Pancreas (tissue), 10 donors: ENCODE measurements at regions not wholly inside any gene's neighbourhood (a gene's known extent, or its start where the extent isn't known, plus 50 kb on each side); places are given as distances from the start of the nearest gene placed in this dataset.

Experiments used
- ATAC-seq, 4 donors: fragments of 200-7000 bp; cut with Tn5 transposase; one replicate each; pipeline versions ENCODE4 v1.8.0 to v1.9.1; 2020; ENCODE audit warnings: mild to moderate bottlenecking in 4 of 4, moderate library complexity in 4 of 4
- DNase-seq, 6 donors: peaks; one replicate each; pipeline ENCODE4 v3.0.0-alpha.2; 2020
- FAIRE-seq: peaks from 2 replicates; lab custom pipeline; 2012; peaks lifted over from hg19 to GRCh38; lab: Jason Lieb, UNC
- H3K27ac ChIP-seq, 4 donors: fragments of 200-600 bp; sonication (generic); 1 replicate in 3 of 4; 2 replicates in 1 of 4; pipeline versions ENCODE4 v1.5.0 to v1.8.0; 2020
- H3K27me3 ChIP-seq, 4 donors: fragments of 200-600 bp; one replicate each; pipeline ENCODE4 v1.8.0; 2021
- H3K36me3 ChIP-seq, 3 donors: fragments of 200-600 bp; sonication (generic) in 1 of 3; one replicate each; pipeline versions ENCODE4 v1.5.0 to v1.8.0; 2020 to 2021
- H3K4me1 ChIP-seq, 3 donors: fragments of 200-600 bp; one replicate each; pipeline ENCODE4 v1.8.0; 2021
- H3K4me3 ChIP-seq, 4 donors: fragments of 200-600 bp; sonication (generic) in 2 of 4; one replicate each; pipeline versions ENCODE4 v1.5.0 to v1.8.0; 2020 to 2021
- H3K9me3 ChIP-seq, 4 donors: fragments of 200-600 bp; one replicate each; pipeline ENCODE4 v1.8.0; 2021
- CTCF ChIP-seq, 4 donors: fragments of 200-600 bp; sonication (generic) in 3 of 4; IDR thresholded peaks; one replicate each; pipeline versions ENCODE4 v1.5.0 to v1.8.0; 2021; ENCODE audit warnings: antibody characterized with exemption in 4 of 4
- WGBS, 2 donors: extraction: QIAGEN DNeasy Blood & Tissue Kit; methylation state at CpG; one replicate each; pipeline ENCODE4 v1.1.7; 2013; 5-methylcytosine and 5-hydroxymethylcytosine counted together
- intact Hi-C, 3 donors: fragments of 100-400 bp; cut with DNase I; formaldehyde crosslinking; loops; one replicate each; pipeline versions ENCODE4 v1.11.1 to v1.14.2; 2022
- donor health status: healthy with polysubstance abuse.
- donor health status: DM: no; HTN: no; CAD: no; lungs with moderate emphysema.
- donor health status: DM: no; HTN: no; CAD: no.
- donor health status: control.
- donor health status: control.
- donor health status: Bipolar disorder and iron deficiency.
- donor health status: DM: yes; HTN: yes; CAD: no.
- donor health status: DM: no; HTN: no; CAD: no.
- donor health status: DM: no; HTN: no; CAD: no.
- donor health status: DM: yes; HTN: yes; CAD: no.

DNA sequence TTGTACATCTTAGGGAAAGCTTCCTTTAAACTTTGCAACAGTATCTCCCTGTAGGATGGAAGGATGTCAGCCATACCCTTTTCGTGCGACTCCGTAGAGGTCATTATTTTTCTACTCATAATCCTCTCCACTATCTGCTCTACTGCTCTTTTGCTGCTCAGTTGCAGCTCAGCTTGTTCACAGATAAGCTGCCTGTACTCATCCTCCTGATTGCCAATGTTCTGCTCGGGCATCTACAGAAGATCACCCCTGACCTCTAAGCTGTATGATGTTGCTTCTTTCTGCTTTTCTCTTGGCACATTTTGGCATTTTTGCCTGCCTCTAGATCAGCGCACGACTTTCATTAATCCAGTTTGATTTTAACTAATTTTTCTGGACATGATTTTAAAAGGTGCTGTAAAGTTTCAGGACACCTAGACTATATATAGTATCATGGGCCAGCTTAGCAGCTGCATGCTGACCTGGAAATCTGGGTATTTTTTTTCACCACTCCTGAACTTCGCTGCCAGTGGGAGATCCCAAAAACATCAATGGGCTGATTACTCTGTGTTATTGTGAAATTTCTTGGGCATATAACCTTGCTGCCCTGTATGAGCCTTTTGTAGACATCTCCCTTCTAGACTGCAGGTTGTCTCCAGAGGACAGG lies 131.2 kb upstream of the ZNF608 start:
- intact Hi-C loops = no loop called here
- no peak for TF ChIP-seq CTCF (IDR thresholded peaks at IDR 0.05)
- no peaks in the 10 kb centered on the region for H3K9me3 ChIP-seq
- H3K27ac ChIP-seq = no peak overlapping the region
- FAIRE-seq (no peak), ATAC-seq (no peak), DNase-seq (no peak)
- 96% methylated on average over 7 of the region's 7 CpGs for WGBS, 2 donors
- no peak overlapping the region for H3K4me3 ChIP-seq
- peaks cover 0 to 14% (median 5%) of the 10 kb centered on the region in 3 donors for H3K4me1 ChIP-seq
- H3K36me3 ChIP-seq = no peaks in the 10 kb centered on the region
- no peaks in the 10 kb centered on the region for H3K27me3 ChIP-seq

GRCh38 chr5:124878583-124879342 lies 132.3 kb upstream of the ZNF608 start:
- 78 to 82% methylated on average over 5 of the region's 5 CpGs for WGBS, 2 donors

GRCh38 chr5:124880903-124881697 lies 134.7 kb upstream of the ZNF608 start:
- H3K9me3 ChIP-seq = no peaks in the 10 kb centered on the region
- no peak overlapping the region for H3K4me3 ChIP-seq
- peaks cover 8 to 27% (median 12%) of the 10 kb centered on the region in 3 donors for H3K4me1 ChIP-seq
- no peak overlapping the region for H3K27ac ChIP-seq
- no peaks in the 10 kb centered on the region for H3K27me3 ChIP-seq
- FAIRE-seq (no peak), ATAC-seq (peak in 2 of 4 donors; percentile 9 to 35), DNase-seq (no peak)
- intact Hi-C loops = loop anchor here in 1 of 3 donors (10.0 kb wide), 1 partner anchor 136 kb away; the partner anchor contains the start of gene ZNF608
- TF ChIP-seq CTCF (IDR thresholded peaks at IDR 0.05) = no peak
- no peaks in the 10 kb centered on the region for H3K36me3 ChIP-seq
- 92 to 94% methylated on average over 10 of the region's 10 CpGs for WGBS, 2 donors

More at GRCh38 chr5:124878583-124879342, 132.3 kb upstream of the ZNF608 start:
- ATAC-seq = peak; percentile 72 to 95 (median 89)
- Histone ChIP-seq H3K4me1 (peaks cover 3 to 15% (median 8%) of the 10 kb centered on the region in 3 donors), H3K9me3 (no peaks in the 10 kb centered on the region), H3K27ac (no peak overlapping the region), H3K36me3 (no peaks in the 10 kb centered on the region), H3K4me3 (no peak overlapping the region), H3K27me3 (no peaks in the 10 kb centered on the region)
- intact Hi-C loops = no loop called here
- no peak for FAIRE-seq
- TF ChIP-seq CTCF (IDR thresholded peaks at IDR 0.05) = no peak
- peak in 3 of 6 donors; percentile 35 to 53 (median 47) for DNase-seq

GRCh38 chr5:124883681-124884080 lies 137.2 kb upstream of the ZNF608 start:
- Histone ChIP-seq H3K27ac (peak overlapping the region in 2 of 4 donors; percentile 34 to 57), H3K36me3 (no peaks in the 10 kb centered on the region), H3K4me3 (no peak overlapping the region), H3K4me1 (peaks cover 27 to 39% (median 30%) of the 10 kb centered on the region in 3 donors), H3K27me3 (no peaks in the 10 kb centered on the region), H3K9me3 (no peaks in the 10 kb centered on the region)
- WGBS, 2 donors = 20 to 21% methylated on average over 3 of the region's 3 CpGs
- no peak for DNase-seq
- intact Hi-C loops = loop anchor here in 1 of 3 donors (10.0 kb wide), 1 partner anchor 139 kb away; the partner anchor contains the start of gene ZNF608
- no peak for TF ChIP-seq CTCF (IDR thresholded peaks at IDR 0.05)
- ATAC-seq = peak in 2 of 4 donors; percentile 3 to 8
- no peak for FAIRE-seq
